A673 (cell line): ENCODE measurements at regions not wholly inside any gene's neighbourhood (a gene's known extent, or its start where the extent isn't known, plus 50 kb on each side); places are given as distances from the start of the nearest gene placed in this dataset.
A peak's percentile ranks its signal among the peaks of the same experiment; 100 is the strongest.

ENCODE experiments used
- BruUV-seq: library from RNA; stranded (reverse); fragments of 400-500 nt; replicated peaks from 2 replicates; lab custom pipeline; 2021; lab: Mats Ljungman, UMichigan
- CTCF ChIA-PET: fragments of 300-600 bp; sonication (Branson Sonifier 250); formaldehyde crosslinking; loops from one replicate; lab custom pipeline; 2022; ENCODE audit warnings: antibody characterized with exemption; lab: Charles Lee
- POLR2A ChIA-PET: fragments of 300-600 bp; sonication (Branson Sonifier 250); formaldehyde crosslinking; loops from one replicate; lab custom pipeline; 2022; ENCODE audit warnings: antibody characterized with exemption; ENCODE audit not compliant: low non-redundant PET; lab: Charles Lee
- DNase-seq: peaks from one replicate; pipeline ENCODE4 v3.0.0-alpha.2; 2015; ENCODE audit warnings: low spot score
- H3K27ac ChIP-seq: fragments of 200-600 bp; sonication (generic); 2 replicates; pipeline ENCODE4 v1.5.1; 2016; ENCODE audit warnings: mixed run types, low read depth, mild to moderate bottlenecking, mixed read lengths, antibody characterized with exemption, low read length; ENCODE audit not compliant: poor library complexity, severe bottlenecking
- H3K27me3 ChIP-seq: fragments of 200-600 bp; sonication (generic); replicated peaks from 2 replicates; pipeline ENCODE4 v1.6.1; 2017; ENCODE audit warnings: mixed run types, low read depth, mild to moderate bottlenecking, mixed read lengths, antibody characterized with exemption, low read length; ENCODE audit not compliant: insufficient read depth, poor library complexity
- H3K36me3 ChIP-seq: fragments of 200-600 bp; sonication (generic); 2 replicates; pipeline ENCODE4 v1.6.1; 2016; ENCODE audit warnings: mixed run types, mild to moderate bottlenecking, mixed read lengths, antibody characterized with exemption, low read length; ENCODE audit not compliant: insufficient read depth, poor library complexity, severe bottlenecking
- H3K4me1 ChIP-seq: fragments of 200-600 bp; sonication (generic); 2 replicates; pipeline ENCODE4 v1.6.1; 2017; ENCODE audit warnings: mixed run types, mild to moderate bottlenecking, mixed read lengths, antibody characterized with exemption, low read length; ENCODE audit not compliant: insufficient read depth, poor library complexity, severe bottlenecking
- H3K4me3 ChIP-seq: fragments of 200-600 bp; sonication (generic); 2 replicates; pipeline ENCODE4 v1.5.1; 2016; ENCODE audit warnings: low read depth, mixed run types, mild to moderate bottlenecking, mixed read lengths, low read length; ENCODE audit not compliant: poor library complexity, severe bottlenecking
- H3K9me3 ChIP-seq: fragments of 200-600 bp; sonication (generic); 2 replicates; pipeline ENCODE4 v1.6.1; 2016; ENCODE audit warnings: mixed run types, low read depth, mild to moderate bottlenecking, mixed read lengths, antibody characterized with exemption, low read length; ENCODE audit not compliant: poor library complexity, severe bottlenecking
- EZH2 ChIP-seq: fragments of 200-600 bp; sonication (generic); IDR thresholded peaks from 2 replicates; pipeline ENCODE4 v1.6.1; 2017; ENCODE audit warnings: borderline replicate concordance, low read depth, mild to moderate bottlenecking, mixed read lengths, antibody characterized with exemption, low read length; ENCODE audit not compliant: poor library complexity, severe bottlenecking
- intact Hi-C: fragments of 100-400 bp; cut with micrococcal nuclease; formaldehyde crosslinking; loops from one replicate; pipeline ENCODE4 v1.10.0; 2022; ENCODE audit not compliant: unreplicated experiment
- TF ChIP-seq, protein P1 (sequence below): fragments of 300-800, 200-600 bp; sonication (generic); conservative IDR thresholded peaks from 2 replicates; pipeline ENCODE4 v1.5.1; 2017; ENCODE audit warnings: low read depth, mild to moderate bottlenecking, antibody characterized with exemption, low read length, moderate library complexity, mixed read lengths

DNA sequence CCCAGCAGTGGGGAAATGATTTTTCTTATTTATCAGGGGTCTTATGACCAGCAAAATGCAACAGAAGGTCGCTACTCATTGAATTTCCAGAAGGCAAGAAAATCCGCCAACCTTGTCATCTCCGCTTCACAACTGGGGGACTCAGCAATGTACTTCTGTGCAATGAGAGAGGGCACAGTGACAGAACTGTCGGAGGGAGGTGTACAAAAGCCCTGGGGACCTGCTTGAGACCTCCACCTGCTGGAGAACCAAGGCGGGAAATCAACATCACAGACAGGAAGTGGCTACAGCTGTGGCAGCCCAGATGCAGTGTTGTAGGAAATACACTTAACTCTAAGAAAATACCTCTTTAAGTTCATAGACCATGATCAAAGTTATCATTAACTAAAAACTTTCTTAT lies 250.9 kb upstream of the OR4E1 start:
- Histone ChIP-seq H3K4me3 (no peak overlapping the region), H3K27me3 (peaks cover 3% of the 10 kb centered on the region), H3K4me1 (no peaks in the 10 kb centered on the region), H3K36me3 (no peaks in the 10 kb centered on the region), H3K27ac (no peak overlapping the region), H3K9me3 (no peaks in the 10 kb centered on the region)
- POLR2A ChIA-PET = no interaction called here
- CTCF ChIA-PET = no interaction called here
- TF ChIP-seq EZH2 = no peak
- TF ChIP-seq, protein P1, sequence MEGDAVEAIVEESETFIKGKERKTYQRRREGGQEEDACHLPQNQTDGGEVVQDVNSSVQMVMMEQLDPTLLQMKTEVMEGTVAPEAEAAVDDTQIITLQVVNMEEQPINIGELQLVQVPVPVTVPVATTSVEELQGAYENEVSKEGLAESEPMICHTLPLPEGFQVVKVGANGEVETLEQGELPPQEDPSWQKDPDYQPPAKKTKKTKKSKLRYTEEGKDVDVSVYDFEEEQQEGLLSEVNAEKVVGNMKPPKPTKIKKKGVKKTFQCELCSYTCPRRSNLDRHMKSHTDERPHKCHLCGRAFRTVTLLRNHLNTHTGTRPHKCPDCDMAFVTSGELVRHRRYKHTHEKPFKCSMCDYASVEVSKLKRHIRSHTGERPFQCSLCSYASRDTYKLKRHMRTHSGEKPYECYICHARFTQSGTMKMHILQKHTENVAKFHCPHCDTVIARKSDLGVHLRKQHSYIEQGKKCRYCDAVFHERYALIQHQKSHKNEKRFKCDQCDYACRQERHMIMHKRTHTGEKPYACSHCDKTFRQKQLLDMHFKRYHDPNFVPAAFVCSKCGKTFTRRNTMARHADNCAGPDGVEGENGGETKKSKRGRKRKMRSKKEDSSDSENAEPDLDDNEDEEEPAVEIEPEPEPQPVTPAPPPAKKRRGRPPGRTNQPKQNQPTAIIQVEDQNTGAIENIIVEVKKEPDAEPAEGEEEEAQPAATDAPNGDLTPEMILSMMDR = 0 out of 2 replicates have a peak, but pooled peaks have one; percentile 8
- intact Hi-C loops = no loop called here
- DNase-seq = no peak
- BruUV-seq = no TSS peak

DNA sequence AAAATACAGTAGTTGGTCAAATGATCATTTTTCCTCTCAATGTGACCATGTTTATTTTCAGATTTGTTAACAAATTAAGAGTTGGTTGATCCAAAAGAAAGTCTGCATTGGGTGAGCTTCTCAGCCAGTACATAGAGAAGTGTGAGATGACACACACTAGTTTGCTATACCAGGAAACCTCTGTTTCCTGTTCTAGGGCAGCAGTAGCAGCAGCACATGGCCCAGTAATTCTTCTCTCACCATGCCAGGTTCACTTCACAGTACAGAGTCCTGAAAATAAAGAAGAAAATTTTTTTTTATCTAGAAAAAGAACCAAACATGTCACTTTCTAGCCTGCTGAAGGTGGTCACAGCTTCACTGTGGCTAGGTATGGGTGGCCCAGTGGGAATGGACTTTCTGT lies 250.2 kb upstream of the OR4E1 start:
- H3K36me3 ChIP-seq = no peaks in the 10 kb centered on the region
- POLR2A ChIA-PET = no interaction called here
- intact Hi-C loops = no loop called here
- H3K27me3 ChIP-seq = peaks cover 3% of the 10 kb centered on the region
- CTCF ChIA-PET = no interaction called here
- BruUV-seq = no TSS peak
- no peaks in the 10 kb centered on the region for H3K9me3 ChIP-seq
- H3K4me1 ChIP-seq = no peaks in the 10 kb centered on the region
- DNase-seq = no peak
- TF ChIP-seq, protein P1 = no peak
- no peak for TF ChIP-seq EZH2
- no peak overlapping the region for H3K27ac ChIP-seq
- H3K4me3 ChIP-seq = no peak overlapping the region

DNA sequence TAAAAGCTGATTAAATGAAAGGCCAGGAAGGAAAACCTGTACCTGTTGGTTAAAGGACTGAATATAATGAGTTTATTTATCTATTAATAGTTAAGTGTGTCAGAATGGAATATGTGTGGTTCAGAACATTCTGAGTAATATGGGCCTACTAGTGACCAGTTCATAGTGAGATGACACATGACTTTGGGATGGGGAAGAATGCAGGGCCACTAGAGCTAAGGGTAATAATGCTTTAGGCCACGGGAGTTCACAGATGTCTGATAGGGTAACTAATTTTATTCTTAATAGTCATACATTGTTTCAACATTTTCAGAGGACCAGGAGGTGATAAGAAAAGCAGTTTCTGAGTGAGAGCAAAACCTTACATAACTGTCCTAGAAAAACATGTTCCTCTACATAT lies 247.8 kb upstream of the OR4E1 start:
- Histone ChIP-seq H3K4me3 (no peak overlapping the region), H3K9me3 (no peaks in the 10 kb centered on the region), H3K27ac (no peak overlapping the region), H3K27me3 (peaks cover 2% of the 10 kb centered on the region), H3K4me1 (no peaks in the 10 kb centered on the region), H3K36me3 (no peaks in the 10 kb centered on the region)
- no peak for DNase-seq
- BruUV-seq = no TSS peak
- intact Hi-C loops = no loop called here
- ChIA-PET POLR2A (no interaction called here), CTCF (no interaction called here)
- TF ChIP-seq EZH2 = no peak
- TF ChIP-seq, protein P1 = no peak
